Adrenal gland (tissue), 5 donors: ENCODE measurements at regions not wholly inside any gene's neighbourhood (a gene's known extent, or its start where the extent isn't known, plus 50 kb on each side); places are given as distances from the start of the nearest gene placed in this dataset.

ENCODE experiments used
- CTCF ChIP-seq, 6 experiments: fragments of 450-650 bp in 4 of 6; fragments of 200-600 bp in 2 of 6; sonication (generic) in 1 of 6; IDR thresholded peaks; 1 replicate in 5 of 6; 2 replicates in 1 of 6; pipeline versions ENCODE4 v1.5.1 to v1.8.0; 2016 to 2021; ENCODE audit warnings: antibody characterized with exemption in 6 of 6, mild to moderate bottlenecking in 2 of 6, moderate library complexity in 1 of 6
- POLR2A ChIP-seq, 2 donors: fragments of 450-650 bp; IDR thresholded peaks; one replicate each; pipeline ENCODE4 v1.6.1; 2017; ENCODE audit warnings: antibody characterized with exemption in 2 of 2, mild to moderate bottlenecking in 2 of 2, moderate library complexity in 1 of 2
- donor health status: DM: no; HTN: no; CAD: no.

GRCh38 chr14:71405676-71406075 is 498.4 kb downstream of the PCNX1 start:
- no peak for TF ChIP-seq CTCF (IDR thresholded peaks at IDR 0.05)
- no peak for TF ChIP-seq POLR2A (IDR thresholded peaks at IDR 0.05)
